ENCODE measurements at regions not wholly inside any gene's neighbourhood (a gene's known extent, or its start where the extent isn't known, plus 50 kb on each side); places are given as distances from the start of the nearest gene placed in this dataset.

- no peak for TF ChIP-seq CTCF (IDR thresholded peaks at IDR 0.05; ENCODE audit: low read depth, low read length)
- TF ChIP-seq POLR2A (IDR thresholded peaks at IDR 0.05; ENCODE audit: extremely low read depth, insufficient read length), result no peak
- no peak for TF ChIP-seq MAX (IDR thresholded peaks at IDR 0.05; ENCODE audit: low read depth, low read length)
These were observed 84.4 kb downstream of the CYRIA start for GRCh38 chr2:16581241-16581640.

Data from NB4 (cell line).